RWPE1 (cell line): ENCODE measurements at regions not wholly inside any gene's neighbourhood (a gene's known extent, or its start where the extent isn't known, plus 50 kb on each side); places are given as distances from the start of the nearest gene placed in this dataset.
"Not testable (repeated sequence)": the region's sequence is repeated elsewhere in the genome, so short reads cannot be mapped to it uniquely, and the experiment has no call there.

Experiments
- CTCF ChIA-PET: fragments of 350-600 bp; sonication (Branson Sonifier 250); formaldehyde crosslinking; extraction: SDS; loops from one replicate; lab custom pipeline; 2021; lab: Yijun Ruan, JAX
- POLR2A ChIA-PET: fragments of 400-600 bp; formaldehyde crosslinking; extraction: SDS; loops from one replicate; lab custom pipeline; 2020; ENCODE audit warnings: antibody characterized with exemption; ENCODE audit not compliant: low non-redundant PET; lab: Yijun Ruan, JAX
- DNase-seq: peaks from one replicate; pipeline ENCODE4 v3.0.0; 2012; ENCODE audit warnings: low spot score
- H3K27ac ChIP-seq: fragments of 450-650 bp; 2 replicates; pipeline ENCODE4 v1.5.1; 2017
- TF ChIP-seq, protein P1 (sequence below): fragments of 450-650 bp; conservative IDR thresholded peaks from 2 replicates; pipeline ENCODE4 v1.5.1; 2017; ENCODE audit warnings: low read depth, mild to moderate bottlenecking

DNA sequence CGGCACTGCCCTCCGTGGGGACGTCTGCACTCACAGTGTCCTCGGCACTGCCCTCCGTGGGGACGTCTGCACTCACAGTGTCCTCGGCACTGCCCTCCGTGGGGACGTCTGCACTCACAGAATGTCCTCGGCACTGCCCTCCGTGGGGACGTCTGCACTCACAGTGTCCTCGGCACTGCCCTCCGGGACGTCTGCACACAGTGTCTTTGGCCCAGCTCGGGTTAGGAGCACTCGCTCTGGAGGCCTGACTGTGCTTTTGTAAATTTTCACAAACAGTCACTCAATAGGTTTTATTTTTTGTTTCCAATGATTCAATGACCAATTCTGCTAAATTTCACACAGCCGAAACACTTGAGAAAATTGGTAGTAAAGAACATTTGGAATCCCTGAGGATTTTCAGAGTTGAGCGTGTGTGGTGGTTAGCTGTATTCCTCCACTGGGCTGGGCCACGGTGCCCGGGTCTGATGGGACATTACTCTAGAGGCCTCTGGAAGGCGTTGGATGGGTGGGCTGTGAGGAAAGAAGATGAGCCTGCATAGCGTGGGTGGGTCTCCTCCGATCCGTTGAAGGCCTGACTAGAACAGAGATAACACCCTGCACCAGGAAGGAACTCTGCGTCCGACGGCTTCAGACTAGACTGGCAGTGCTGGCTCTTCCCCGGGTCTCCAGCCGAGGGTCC lies 134.8 kb downstream of the RTP5 start:
- no peak overlapping the region for H3K27ac ChIP-seq
- no peak for DNase-seq
- ChIA-PET POLR2A (no interaction called here), CTCF (no interaction called here)
- TF ChIP-seq, protein P1, sequence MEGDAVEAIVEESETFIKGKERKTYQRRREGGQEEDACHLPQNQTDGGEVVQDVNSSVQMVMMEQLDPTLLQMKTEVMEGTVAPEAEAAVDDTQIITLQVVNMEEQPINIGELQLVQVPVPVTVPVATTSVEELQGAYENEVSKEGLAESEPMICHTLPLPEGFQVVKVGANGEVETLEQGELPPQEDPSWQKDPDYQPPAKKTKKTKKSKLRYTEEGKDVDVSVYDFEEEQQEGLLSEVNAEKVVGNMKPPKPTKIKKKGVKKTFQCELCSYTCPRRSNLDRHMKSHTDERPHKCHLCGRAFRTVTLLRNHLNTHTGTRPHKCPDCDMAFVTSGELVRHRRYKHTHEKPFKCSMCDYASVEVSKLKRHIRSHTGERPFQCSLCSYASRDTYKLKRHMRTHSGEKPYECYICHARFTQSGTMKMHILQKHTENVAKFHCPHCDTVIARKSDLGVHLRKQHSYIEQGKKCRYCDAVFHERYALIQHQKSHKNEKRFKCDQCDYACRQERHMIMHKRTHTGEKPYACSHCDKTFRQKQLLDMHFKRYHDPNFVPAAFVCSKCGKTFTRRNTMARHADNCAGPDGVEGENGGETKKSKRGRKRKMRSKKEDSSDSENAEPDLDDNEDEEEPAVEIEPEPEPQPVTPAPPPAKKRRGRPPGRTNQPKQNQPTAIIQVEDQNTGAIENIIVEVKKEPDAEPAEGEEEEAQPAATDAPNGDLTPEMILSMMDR: no peak

DNA sequence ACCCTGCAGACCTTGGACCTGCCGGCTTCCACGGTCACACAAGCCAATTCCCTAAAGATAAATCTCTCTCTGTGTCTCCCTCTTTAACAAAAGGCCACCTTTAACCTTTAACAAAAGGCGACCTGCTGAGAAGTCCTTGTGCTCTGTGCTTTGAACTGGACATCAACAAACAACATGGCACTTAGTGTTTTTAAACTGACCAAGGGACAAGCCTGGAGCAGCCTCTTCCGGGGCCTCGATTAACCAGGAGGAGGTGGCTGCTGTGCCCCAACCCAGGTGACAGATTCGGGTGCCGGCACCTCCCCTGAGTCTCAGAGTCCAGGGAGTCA lies 135.3 kb downstream of the RTP5 start:
- TF ChIP-seq, protein P1: no peak
- POLR2A ChIA-PET: no interaction called here
- no peak for DNase-seq
- CTCF ChIA-PET: no interaction called here
- no peak overlapping the region for H3K27ac ChIP-seq

DNA sequence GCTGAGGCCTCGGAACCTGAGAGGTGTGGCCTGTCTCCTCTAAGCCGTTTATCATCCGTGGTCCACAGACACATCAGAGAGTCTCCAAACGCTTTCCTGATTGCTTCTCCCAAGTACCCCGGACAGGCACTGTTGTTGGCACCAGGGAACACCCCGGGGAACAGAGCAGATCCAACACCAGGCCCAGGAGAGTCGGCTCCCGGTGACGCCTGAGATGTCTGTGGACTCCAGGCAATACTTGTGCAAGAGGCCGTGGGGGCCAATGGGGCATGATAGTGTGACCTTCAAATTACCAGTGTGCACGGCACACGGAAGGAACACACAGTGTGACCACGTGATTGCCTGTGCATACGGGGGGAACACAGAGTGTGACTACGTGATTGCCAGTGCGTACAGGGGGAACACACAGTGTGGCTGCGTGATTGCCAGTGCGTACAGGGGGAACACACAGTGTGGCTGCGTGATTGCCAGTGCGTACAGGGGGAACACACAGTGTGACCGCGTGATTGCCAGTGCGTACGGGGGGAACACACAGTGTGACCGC lies 136.6 kb downstream of the RTP5 start:
- CTCF ChIA-PET, POLR2A ChIA-PET, DNase-seq, H3K27ac ChIP-seq: not testable (repeated sequence)

DNA sequence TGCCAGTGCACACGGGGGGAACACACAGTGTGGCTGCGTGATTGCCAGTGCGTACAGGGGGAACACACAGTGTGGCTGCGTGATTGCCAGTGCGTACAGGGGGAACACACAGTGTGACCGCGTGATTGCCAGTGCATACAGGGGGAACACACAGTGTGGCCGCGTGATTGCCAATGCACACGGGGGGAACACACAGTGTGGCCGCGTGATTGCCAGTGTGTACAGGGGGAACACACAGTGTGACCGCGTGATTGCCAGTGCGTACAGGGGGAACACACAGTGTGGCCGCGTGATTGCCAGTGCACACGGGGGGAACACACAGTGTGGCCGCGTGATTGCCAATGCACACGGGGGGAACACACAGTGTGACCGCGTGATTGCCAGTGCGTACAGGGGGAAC lies 139.4 kb downstream of the RTP5 start:
- CTCF ChIA-PET, POLR2A ChIA-PET, DNase-seq: not testable (repeated sequence)

DNA sequence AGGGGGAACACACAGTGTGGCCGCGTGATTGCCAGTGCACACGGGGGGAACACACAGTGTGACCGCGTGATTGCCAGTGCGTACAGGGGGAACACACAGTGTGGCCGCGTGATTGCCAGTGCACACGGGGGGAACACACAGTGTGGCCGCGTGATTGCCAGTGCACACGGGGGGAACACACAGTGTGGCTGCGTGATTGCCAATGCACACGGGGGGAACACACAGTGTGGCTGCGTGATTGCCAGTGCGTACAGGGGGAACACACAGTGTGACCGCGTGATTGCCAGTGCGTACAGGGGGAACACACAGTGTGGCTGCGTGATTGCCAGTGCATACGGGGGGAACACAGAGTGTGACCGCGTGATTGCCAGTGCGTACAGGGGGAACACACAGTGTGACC lies 140.3 kb downstream of the RTP5 start:
- POLR2A ChIA-PET, H3K27ac ChIP-seq, CTCF ChIA-PET: not testable (repeated sequence)

More for the DNA sequence above, 139.4 kb downstream of the RTP5 start:
- not testable (repeated sequence) for H3K27ac ChIP-seq

DNA sequence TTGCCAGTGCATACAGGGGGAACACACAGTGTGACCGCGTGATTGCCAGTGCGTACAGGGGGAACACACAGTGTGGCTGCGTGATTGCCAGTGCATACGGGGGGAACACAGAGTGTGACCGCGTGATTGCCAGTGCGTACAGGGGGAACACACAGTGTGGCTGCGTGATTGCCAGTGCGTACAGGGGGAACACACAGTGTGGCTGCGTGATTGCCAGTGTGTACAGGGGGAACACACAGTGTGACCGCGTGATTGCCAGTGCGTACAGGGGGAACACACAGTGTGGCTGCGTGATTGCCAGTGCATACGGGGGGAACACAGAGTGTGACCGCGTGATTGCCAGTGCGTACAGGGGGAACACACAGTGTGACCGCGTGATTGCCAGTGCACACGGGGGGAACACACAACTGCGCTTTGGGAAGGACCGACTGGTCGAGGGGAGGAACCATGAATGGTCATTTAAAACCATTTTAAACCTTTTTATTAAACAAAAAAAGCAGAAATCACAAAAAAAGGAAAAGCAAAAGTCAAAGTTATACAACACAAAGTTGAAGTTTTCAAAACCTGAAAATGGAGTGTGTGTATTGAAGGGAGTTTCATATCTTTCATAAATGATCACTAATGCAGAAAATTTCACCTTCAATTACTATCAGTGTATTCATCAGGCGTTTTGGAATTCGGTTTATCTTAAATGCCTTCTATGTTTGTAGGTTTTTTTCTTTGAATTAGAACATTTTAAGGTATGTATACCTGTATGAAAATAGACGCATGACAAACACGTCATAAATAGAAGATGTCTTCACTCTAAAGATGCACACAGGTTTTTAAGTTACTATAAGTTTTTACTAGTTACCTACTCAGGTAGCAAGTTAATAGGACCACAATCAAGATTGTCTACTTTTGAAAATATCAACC lies 141.0 kb downstream of the RTP5 start:
- H3K27ac ChIP-seq, CTCF ChIA-PET, POLR2A ChIA-PET, DNase-seq: not testable (repeated sequence)

More for the DNA sequence above, 140.3 kb downstream of the RTP5 start:
- DNase-seq: not testable (repeated sequence)

DNA sequence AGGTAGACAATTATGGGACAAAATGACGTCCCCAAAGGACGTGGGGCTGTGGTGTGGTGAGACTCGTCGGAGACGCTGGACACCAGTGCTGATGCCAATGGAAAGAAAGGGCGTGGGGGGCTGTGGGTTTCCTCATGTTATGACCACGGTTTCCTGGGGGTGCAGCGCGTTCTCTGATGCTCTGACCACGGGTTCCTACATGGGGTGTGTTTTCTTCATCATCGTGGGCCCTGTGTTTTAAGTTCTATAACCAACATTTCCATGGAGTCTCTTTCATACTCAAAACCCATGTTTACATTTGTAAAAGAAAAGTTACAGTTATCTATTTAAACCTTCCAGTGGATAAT lies 141.6 kb downstream of the RTP5 start:
- POLR2A ChIA-PET: no interaction called here
- CTCF ChIA-PET: no interaction called here
- DNase-seq: no peak
- TF ChIP-seq, protein P1: no peak
- H3K27ac ChIP-seq: peak overlapping the region; percentile 7; the same call in 1 of the 2 replicates

DNA sequence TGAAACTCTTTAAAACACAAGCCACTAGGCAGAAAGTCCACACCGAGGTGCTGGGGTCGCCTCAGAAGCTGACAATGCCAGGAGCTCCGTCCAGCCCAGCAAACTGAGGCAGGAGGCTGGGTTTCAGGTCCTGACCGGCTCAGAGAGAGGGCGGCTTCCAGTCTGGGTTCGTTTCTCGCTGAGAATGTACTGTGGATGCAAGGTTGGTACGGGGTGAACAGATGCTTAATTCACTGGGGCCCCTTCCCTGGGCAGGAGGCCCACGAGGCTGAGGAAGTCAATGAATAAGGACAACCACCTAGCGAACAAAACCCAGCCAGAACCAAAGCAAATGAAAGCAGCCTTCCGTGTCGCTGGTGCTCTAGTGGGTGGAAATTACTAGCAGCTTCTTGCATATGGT lies 142.0 kb downstream of the RTP5 start:
- H3K27ac ChIP-seq: peak overlapping the region; percentile 7; the same call in 1 of the 2 replicates
- TF ChIP-seq, protein P1: no peak
- DNase-seq: no peak
- ChIA-PET POLR2A (no interaction called here), CTCF (no interaction called here)
